GM21526 (cell line): ENCODE measurements at regions not wholly inside any gene's neighbourhood (a gene's known extent, or its start where the extent isn't known, plus 50 kb on each side); places are given as distances from the start of the nearest gene placed in this dataset.
"Not testable (repeated sequence)": the region's sequence is repeated elsewhere in the genome, so short reads cannot be mapped to it uniquely, and the experiment has no call there.

Experiments used
- ATAC-seq: cut with Tn5 transposase; IDR thresholded peaks from one replicate; pipeline ENCODE4 v1.9.1; 2021; ENCODE audit warnings: moderate library complexity; ENCODE audit not compliant: unreplicated experiment, low FRiP score

DNA sequence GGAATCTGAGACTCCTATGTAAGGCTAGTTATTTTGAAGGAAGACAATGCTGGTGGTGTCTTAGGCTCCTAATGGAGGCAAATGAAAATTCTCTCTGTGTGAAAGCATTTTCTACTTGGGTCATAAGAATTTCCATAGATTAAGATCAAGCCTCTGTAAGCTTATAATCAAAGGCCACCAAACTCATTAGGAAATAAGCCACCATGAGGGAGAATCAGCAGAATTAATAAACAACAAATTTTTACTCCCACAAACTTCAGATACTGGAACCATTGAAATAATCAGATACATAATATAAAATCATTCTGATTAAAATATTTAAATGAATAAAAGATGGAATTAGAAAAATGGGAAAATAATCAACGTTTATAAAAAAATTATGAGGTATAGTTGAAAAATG is 178.7 kb downstream of the NPIPA8 start:
- not testable (repeated sequence) for ATAC-seq

DNA sequence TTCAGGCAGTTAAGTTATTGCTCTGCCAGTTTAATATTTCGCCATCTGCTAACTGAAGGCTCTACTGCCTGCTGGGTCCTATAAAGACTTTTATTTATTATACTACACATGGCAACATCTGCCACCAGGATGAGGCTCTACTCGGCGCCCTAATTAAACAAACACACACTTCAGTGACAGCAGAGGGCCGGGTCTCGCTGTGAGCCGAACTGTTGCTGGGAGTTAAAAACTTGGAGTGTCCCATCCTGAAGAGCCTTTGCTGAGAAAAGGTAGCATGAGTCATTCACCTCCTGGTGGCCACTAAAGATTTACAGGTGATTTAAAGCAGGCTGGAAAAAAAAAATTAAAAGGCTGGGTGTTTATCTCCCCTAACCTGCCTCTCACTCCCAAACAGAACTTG is 183.7 kb downstream of the NPIPA8 start:
- ATAC-seq: not testable (repeated sequence)

DNA sequence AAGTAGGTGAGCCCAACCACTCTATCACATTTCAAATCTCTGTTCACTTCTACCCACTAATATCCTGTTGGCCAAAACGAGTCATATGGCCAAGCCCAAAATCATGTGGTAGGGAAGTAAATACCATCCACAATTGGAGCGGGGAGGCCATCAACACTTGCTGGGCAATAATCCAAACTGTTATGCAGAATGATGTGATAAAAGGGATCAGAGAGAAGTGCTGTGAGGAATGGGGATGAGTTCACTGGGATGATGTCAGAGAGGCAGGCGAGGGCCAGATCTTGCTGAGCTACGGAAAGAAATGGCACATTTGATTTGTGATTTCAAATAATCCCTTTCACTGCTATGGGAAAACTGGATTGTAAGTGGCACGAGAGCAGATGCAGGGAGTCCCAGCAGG is 188.4 kb downstream of the NPIPA8 start:
- not testable (repeated sequence) for ATAC-seq

DNA sequence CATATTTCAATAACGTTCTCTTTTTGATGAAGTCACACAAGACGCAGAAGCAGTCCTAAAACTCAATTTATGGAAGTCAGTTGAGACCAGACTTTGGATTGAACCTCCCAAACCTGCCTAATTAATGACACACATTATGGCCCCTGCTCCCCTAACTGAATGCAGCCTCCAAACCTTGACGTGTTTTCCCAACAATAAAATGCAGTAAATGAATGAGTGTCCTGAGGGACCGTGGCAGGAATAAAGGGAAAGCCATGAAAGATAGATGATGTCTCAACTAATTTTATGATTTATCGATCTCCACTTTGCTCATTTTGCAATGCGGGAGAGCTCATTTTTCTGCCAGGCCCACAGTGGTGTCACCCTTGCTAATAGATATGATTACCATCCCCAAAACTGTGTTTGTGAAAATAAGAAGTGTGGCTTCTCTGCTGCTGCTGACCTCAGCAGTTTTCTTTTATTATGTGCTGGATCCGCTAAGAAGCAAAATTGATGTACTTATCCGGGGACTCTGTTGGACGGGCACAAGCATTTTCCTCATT is 189.9 kb downstream of the NPIPA8 start:
- not testable (repeated sequence) for ATAC-seq

DNA sequence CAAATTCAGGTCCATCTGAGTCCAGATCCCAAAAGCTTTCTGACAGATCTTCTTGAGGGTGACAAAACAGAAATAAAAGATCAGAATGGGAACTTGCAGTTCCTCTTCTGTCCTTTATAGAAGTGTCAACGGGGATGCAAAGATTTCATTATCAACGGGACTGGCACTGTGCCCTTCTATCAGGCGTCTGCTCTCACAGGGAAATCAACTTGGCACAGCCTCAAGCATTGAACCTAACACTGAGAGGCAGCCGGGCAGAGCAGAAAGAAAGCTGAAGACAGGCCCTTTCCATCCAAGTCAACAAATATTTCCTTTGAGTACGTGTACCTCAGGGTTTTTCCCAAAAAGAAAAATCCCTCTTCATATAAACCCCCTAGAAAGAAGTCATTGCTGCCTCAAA is 194.5 kb downstream of the NPIPA8 start:
- not testable (repeated sequence) for ATAC-seq

DNA sequence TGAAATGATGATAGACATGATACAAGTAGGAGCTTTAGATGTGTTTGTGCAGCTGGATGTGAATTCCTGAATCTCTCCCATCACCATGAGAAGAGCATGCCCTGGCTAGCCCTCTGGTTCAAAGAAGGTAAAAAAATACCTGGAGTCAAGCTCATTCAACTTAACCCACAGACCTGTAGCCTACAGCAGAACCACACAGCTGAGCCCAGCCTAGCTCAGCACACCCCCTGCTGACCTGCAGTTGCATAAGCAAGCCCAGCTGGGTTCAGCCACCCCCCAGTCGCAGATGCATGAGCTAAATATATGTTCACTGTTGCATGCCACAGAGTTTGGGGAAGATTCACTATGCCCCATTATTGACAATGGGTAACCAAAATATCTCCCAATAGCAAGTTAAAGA is 200.2 kb downstream of the NPIPA8 start:
- ATAC-seq: not testable (repeated sequence)

DNA sequence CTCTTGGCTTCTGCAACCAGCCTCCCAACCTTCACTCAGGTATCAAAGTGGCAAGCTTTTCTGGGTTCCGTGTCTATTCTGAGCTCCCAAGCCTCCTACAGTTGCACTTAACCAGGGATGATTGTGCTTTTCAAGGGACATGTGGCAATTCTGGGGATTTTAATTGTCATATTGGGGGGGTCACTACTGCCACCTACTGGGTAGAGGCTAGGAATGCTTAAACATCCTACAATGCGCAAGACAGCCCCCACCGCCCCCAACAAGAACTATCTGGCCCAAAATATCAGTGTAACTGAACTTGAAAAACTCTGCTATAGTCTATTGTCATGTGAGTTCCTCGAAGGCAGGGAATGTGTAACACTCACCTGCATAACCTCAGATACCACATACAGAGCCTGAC is 201.5 kb downstream of the NPIPA8 start:
- ATAC-seq: not testable (repeated sequence)

DNA sequence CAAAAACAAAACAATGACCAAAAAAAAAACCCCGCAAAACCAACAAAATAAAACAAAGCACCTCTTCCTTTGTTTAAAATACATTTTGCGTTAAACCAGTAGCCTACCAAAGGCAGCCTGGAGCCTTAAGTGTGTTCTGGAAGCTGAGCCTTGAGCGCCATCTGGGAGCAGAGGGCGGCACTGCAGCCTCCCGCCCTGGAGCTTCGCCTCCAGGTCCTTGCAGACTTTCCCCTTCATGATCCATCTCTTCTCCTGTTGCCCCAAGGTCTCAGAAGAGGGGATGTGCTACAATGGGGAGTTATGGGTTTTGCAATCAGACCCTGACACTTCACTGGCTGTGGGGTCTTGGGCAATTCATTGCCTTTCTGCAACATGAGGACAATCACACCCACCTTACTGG is 204.9 kb downstream of the NPIPA8 start:
- not testable (repeated sequence) for ATAC-seq

DNA sequence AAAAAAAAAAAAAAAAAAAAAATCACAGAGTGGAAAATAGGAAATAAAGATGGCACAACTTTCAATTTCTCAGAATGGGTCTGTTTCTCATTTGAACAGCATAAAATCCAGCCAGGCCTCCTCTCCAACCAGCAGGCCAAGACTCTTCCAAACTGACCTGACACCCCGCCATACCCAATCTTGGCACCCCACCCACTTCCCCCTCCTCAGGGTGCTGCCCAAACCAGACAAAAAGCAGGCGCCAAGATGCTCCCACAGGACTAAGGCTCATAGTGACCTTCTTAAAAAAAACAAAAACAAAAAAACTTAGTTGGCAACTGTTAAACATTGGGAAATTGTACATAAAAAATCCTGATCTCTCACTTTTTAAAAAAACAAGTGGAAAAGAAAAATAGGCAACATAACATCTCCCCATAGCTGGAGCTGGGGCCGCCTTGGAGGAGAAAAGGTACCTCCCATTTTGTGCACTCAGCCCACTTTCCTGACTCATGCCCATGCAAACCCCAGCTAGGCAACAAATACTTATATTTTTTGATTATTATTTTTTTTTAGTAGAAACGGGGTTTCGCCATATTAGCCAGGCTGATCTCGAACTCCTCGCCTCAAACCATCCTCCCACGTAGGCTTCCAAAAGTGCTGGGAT is 205.9 kb downstream of the NPIPA8 start:
- ATAC-seq: not testable (repeated sequence)

DNA sequence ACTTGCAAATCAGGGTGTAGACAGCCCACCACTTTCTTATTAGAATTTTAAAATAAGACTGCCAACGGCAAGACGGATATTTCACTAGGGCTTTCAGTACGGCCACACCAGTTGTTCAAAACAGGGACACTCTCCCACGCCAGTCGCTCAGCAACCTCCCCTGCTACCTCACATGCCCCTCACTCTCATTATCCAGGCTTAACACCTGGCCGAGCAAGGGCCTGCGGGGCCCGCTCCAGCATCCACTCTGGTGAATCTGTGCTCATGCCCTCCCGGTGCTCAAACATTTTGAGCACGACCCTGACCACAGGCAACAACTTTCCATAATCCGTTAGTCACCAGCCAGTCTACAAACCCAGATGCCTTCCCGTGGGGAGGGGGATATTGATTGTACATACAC is 209.5 kb downstream of the NPIPA8 start:
- not testable (repeated sequence) for ATAC-seq

DNA sequence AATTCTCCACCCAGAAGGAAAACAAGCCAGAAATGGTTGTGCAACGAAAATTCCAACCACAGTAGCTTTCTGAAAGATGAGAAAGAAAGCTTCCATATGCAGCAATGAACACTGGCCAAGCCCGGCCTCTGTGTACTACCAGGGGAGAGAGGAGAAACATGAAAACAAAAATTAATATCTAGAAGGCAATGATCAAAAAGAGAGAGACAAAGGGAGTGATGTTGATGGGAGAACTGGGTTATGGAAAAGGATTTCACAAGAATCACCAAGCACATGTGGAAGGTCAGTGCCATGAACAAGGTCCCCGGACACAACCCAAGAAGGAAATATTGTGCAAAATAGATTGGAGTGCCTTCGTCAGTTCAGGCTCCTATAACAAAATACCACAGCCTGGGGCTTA is 217.4 kb downstream of the NPIPA8 start:
- ATAC-seq: not testable (repeated sequence)

DNA sequence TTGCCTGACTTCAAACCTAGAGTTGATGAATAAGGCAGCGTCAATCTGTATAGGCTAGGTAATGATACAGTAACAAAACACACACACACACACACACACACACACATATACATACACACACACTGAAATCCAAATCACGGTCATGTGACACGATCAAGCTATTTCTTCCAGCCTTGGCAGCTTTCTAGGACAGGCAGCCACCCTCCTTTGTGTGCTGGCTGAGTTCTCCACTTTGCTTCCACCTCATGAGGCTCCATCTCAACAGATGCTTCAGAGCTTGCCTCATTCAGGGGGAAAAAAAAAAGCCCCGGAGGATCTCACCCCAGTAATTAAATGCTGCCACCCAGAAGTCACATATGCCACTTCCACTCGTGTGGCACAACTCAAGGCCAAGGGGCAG is 217.9 kb downstream of the NPIPA8 start:
- not testable (repeated sequence) for ATAC-seq

DNA sequence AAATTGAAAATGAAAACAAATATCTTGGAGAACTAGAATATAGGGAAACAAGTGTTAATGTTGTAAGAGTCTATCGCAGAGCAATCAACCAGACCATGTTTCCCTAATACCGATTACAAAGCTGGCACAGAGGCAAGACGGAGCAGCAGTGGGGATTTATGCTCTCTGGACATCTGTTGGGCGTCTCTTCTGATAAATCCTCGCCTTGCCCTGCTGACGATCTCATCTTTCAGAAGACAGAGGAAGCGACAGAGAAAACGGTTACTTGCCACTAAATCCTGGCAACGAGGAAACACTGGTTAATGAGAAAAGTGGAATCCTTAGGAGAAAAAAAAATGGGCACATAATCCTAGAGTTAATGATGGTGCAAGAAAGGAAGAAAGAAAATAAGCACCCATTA is 218.5 kb downstream of the NPIPA8 start:
- ATAC-seq: not testable (repeated sequence)

DNA sequence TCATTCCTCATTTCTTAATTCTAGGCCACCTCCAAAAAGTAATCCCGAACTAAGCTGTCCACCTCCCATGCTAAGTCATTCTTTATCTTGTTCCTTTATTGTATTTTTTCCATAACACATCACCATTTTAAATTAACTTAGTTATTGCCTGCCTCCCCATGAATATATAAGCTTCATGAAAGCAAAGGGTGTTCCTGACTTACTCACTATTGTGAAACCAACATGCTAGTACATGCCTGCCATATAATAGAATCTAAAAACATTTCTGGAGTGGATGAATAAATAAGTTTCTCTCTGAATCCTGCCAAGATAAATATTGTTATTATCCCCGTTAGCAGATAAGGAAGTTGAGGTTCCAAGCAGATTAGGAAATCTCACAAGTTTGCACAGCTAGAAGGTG is 232.1 kb downstream of the NPIPA8 start:
- not testable (repeated sequence) for ATAC-seq

DNA sequence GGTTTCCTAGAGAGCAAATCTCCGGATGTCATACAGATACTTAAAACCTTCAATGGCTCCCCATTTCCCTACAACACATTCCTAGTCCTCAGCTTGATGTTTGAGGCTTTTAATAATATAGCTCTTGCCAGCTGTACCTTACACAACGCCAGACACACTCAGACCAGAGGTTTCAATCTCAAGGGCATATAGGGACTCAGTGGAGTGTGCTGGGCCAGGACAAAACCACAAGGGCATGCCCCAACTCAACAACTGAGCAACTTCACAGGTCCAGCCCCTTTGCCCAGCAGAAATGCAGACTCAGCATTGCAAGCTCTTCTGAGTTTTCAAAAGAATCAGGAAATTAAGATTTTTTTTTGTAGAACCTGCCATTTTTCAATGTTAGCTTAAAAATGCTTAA is 235.5 kb downstream of the NPIPA8 start:
- not testable (repeated sequence) for ATAC-seq

DNA sequence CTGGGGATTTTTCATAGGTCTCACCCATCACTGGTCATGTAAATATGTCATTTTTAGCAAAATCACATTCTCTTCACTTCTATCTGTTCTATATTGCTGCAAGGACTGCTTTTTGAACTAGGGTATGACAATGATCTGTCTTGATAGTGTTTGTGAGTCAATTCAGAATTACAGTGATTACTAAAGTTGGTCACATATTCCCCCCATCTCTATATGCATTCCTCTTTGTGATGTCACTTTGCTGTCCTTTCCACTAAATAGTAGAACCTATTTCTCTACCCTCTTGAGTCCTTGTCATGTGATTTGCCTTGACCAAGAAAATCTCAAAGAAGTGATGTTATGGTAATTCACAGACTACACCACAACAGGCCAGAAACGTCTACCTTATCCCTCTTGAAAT is 243.9 kb downstream of the NPIPA8 start:
- not testable (repeated sequence) for ATAC-seq

DNA sequence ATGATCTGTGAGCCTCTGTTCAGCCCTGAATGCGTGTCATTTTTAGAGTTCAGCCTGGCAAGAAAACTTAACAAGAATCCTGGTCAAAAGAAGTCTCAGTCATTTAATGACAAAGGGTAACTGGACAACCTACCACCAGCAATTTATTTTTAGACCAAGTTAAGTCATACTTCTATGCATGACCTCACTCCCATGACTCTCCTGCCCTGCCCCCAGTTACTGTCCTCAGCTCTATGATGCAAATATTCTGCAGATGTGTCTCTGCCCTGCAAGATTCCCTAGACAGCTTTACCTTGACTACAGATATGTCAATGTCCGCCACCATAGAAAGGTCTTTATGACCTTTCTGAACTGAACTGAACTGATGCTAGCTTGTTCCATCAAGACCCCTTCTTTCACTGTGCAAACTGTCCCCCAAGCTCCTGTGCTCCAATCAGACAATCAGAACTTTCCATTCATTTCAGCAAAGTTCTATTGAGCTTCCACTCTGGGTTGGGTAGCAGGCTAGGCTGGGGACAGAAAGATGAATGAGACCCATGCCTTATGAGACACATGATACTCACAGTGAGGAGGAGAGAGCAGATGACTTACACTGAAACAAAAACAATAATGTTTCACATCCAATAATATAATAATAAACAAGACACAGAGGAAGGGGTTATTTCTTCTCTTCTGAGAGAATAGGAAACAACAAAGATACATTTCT is 255.7 kb downstream of the NPIPA8 start:
- not testable (repeated sequence) for ATAC-seq

DNA sequence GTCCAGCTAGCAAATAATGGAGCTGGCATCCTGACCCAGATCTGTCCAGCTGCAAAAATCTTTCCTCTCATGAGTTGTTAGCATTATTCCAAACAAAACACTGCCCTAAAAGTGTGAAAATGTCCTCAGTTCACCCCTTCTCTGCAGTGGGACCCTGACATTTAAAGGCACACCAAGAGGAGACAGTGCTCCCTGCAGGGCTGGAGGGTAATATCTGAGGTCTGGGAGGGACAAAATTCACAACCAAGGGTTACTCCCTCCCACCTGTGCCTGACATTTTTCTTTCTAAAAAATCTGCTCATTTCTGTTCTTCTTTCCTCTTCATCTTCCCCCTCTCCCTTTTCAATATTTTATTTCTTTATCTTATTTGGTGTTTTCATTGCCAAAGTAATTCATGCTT is 258.6 kb downstream of the NPIPA8 start:
- not testable (repeated sequence) for ATAC-seq

DNA sequence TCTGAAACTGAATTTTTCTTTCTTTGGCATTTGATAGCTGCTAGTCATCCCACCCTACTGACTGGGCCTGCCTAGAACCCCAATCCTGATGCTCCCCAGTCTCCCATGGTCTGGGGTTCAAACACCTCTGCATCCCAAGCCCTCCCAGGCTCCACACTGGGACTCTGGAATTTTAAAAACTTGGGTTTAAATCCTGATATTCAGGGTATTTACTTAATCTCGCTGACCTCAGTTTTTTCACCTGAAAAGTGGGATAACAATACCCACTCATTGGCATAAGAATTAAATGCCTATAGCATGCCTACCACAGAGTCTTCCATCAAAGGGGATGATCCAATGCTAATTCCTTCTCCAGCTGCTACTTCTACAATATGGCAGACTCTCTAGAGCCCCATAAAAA is 264.4 kb downstream of the NPIPA8 start:
- ATAC-seq: no peak

DNA sequence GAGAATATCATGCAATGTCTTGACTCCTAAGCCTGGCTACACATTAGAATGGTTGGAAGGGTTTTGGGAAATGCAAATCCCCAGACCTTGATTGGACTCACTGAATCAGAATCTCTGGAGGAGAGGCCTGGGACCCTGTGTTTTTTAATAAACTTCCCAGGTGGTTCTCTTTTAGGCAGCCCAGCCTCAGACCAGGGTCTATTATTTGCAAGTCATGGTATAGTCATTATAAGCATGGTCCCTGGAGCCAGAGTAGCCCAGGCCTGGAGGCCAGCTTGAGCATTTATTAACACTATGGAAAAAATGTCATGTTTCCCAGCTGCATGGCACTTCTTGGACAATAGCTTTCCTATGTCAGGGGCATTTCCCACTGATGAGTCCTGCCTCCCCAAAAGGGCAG is 266.9 kb downstream of the NPIPA8 start:
- ATAC-seq: no peak

DNA sequence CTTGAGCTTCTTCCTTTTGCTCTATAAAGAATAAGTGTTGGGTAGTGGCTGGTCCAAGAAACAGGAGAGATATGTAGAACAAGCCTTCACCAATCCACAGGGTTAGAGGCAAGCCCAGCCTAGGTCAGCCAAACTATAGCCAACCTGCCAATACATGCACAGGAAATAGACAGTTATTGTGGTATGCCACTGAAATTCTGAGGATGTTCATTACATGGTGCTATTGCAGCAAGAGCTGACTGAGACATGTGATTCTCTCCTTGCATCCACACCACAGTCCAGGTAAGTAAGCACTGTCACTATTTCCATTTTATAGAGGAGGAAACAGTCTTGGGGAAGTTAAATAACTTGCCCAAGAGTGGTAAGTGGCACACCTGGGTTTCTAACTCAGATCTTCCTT is 268.1 kb downstream of the NPIPA8 start:
- ATAC-seq: no peak

DNA sequence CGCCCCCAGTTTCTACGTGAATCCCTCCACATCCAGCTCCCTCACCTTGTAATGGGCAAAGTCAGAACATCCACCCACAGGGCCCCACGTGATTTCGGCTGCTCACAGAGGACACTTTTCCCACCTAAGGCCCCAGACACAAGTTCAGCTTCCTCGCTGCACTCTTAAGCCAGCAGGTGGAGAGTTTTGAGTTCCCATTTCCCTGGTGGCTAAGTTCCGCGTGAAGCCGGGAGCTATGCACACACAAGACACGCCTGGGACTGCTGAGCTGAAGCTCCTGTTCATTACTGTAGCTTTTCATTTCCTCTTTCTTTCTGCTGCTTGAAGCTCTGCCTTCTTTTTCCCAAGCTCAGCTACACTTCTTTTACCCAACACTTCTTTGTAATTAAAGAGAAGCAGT is 273.8 kb downstream of the NPIPA8 start:
- no peak for ATAC-seq
